ENCODE measurements at regions not wholly inside any gene's neighbourhood (a gene's known extent, or its start where the extent isn't known, plus 50 kb on each side); places are given as distances from the start of the nearest gene placed in this dataset.

- no peak for DNase-seq
- WGBS, 2 donors (ENCODE audit: low coverage in 1 of 2), result 85 to 91% methylated on average over 5 of the region's 5 CpGs
These were observed 294.8 kb upstream of the EPHA3 start for GRCh38 chr3:88812576-88812975.

GRCh38 chr3:88816445-88816844 is 291.0 kb upstream of the EPHA3 start:
- Histone ChIP-seq H3K4me1 (no peaks in the 10 kb centered on the region), H3K36me3 (no peaks in the 10 kb centered on the region), H3K9me3 (no peaks in the 10 kb centered on the region), H3K27ac (no peak overlapping the region), H3K27me3 (no peaks in the 10 kb centered on the region), H3K4me3 (no peak overlapping the region)
- no peak for DNase-seq
- intact Hi-C loops (cut with DNase I; ENCODE audit: low total_unique reads), result no loop called here
- WGBS, 2 donors (ENCODE audit: low coverage in 1 of 2), result 75 to 80% methylated on average over 1 to 4 of the region's 4 CpGs
- in situ Hi-C loops (cut with MboI; ENCODE audit: low pct_ligation_motif_present in 1 of 4, low pct_unique_long_range_greater_than_20kb in 1 of 4, low sequenced_read_pairs in 3 of 4), result loop anchor here in 1 of 4 donors (25.0 kb wide), 1 partner anchor 104 kb away; no protein-coding TSS in a partner anchor
- TF ChIP-seq POLR2A (IDR thresholded peaks at IDR 0.05), result no peak
- TF ChIP-seq CTCF (IDR thresholded peaks at IDR 0.05), result no peak
- TF ChIP-seq EP300 (IDR thresholded peaks at IDR 0.05; ENCODE audit: low read depth), result no peak

More at GRCh38 chr3:88812576-88812975, 294.8 kb upstream of the EPHA3 start:
- Histone ChIP-seq H3K27ac (no peak overlapping the region), H3K36me3 (no peaks in the 10 kb centered on the region), H3K4me3 (no peak overlapping the region), H3K4me1 (no peaks in the 10 kb centered on the region), H3K27me3 (no peaks in the 10 kb centered on the region), H3K9me3 (no peaks in the 10 kb centered on the region)
- intact Hi-C loops (cut with DNase I; ENCODE audit: low total_unique reads), result no loop called here
- in situ Hi-C loops (cut with MboI; ENCODE audit: low pct_ligation_motif_present in 1 of 4, low pct_unique_long_range_greater_than_20kb in 1 of 4, low sequenced_read_pairs in 3 of 4), result loop anchor here in 1 of 4 donors (25.0 kb wide), 1 partner anchor 100 kb away; no protein-coding TSS in a partner anchor
- TF ChIP-seq EP300 (IDR thresholded peaks at IDR 0.05; ENCODE audit: low read depth) (no peak), POLR2A (IDR thresholded peaks at IDR 0.05) (no peak), CTCF (IDR thresholded peaks at IDR 0.05) (no peak), POLR2AphosphoS5 (IDR thresholded peaks at IDR 0.05) (no peak)

- Histone ChIP-seq H3K4me3 (no peak overlapping the region), H3K36me3 (no peaks in the 10 kb centered on the region), H3K27me3 (no peaks in the 10 kb centered on the region), H3K4me1 (no peaks in the 10 kb centered on the region), H3K27ac (no peak overlapping the region), H3K9me3 (no peaks in the 10 kb centered on the region)
- intact Hi-C loops (cut with DNase I; ENCODE audit: low total_unique reads), result no loop called here
- no peak for TF ChIP-seq EP300 (IDR thresholded peaks at IDR 0.05; ENCODE audit: low read depth)
- no peak for TF ChIP-seq CTCF (IDR thresholded peaks at IDR 0.05)
- peak in 2 of 3 donors; percentile 33 to 72 for TF ChIP-seq POLR2AphosphoS5 (IDR thresholded peaks at IDR 0.05)
- TF ChIP-seq POLR2A (IDR thresholded peaks at IDR 0.05), result no peak
- in situ Hi-C loops (cut with MboI; ENCODE audit: low pct_ligation_motif_present in 1 of 4, low pct_unique_long_range_greater_than_20kb in 1 of 4, low sequenced_read_pairs in 3 of 4), result loop anchor here in 1 of 4 donors (25.0 kb wide), 1 partner anchor 113 kb away; no protein-coding TSS in a partner anchor
- 66 to 78% methylated on average over 2 to 5 of the region's 5 CpGs for WGBS, 2 donors (ENCODE audit: low coverage in 1 of 2)
- no peak for DNase-seq
These were observed 282.5 kb upstream of the EPHA3 start for GRCh38 chr3:88824666-88825564.

GRCh38 chr3:88828466-88828865 is 279.0 kb upstream of the EPHA3 start:
- in situ Hi-C loops (cut with MboI; ENCODE audit: low pct_ligation_motif_present in 1 of 4, low pct_unique_long_range_greater_than_20kb in 1 of 4, low sequenced_read_pairs in 3 of 4), result no loop called here
- no peak for DNase-seq
- intact Hi-C loops (cut with DNase I; ENCODE audit: low total_unique reads), result no loop called here
- no peak overlapping the region for H3K27ac ChIP-seq
- H3K36me3 ChIP-seq, result no peaks in the 10 kb centered on the region
- H3K4me3 ChIP-seq, result no peak overlapping the region
- H3K9me3 ChIP-seq, result no peaks in the 10 kb centered on the region
- TF ChIP-seq POLR2A (IDR thresholded peaks at IDR 0.05), result no peak
- WGBS, 2 donors (ENCODE audit: low coverage in 1 of 2), result 45 to 48% methylated on average over 2 of the region's 2 CpGs
- H3K4me1 ChIP-seq, result no peaks in the 10 kb centered on the region
- no peaks in the 10 kb centered on the region for H3K27me3 ChIP-seq

Measured in transverse colon (tissue), 4 donors.